HUES64 (cell line): ENCODE measurements at regions not wholly inside any gene's neighbourhood (a gene's known extent, or its start where the extent isn't known, plus 50 kb on each side); places are given as distances from the start of the nearest gene placed in this dataset.
"Not testable (repeated sequence)": the region's sequence is repeated elsewhere in the genome, so short reads cannot be mapped to it uniquely, and the experiment has no call there.

Experiments
- H3K27ac ChIP-seq: 2 replicates; pipeline ENCODE4 v1.7.0; 2013; ENCODE audit warnings: low read depth, low read length, inconsistent platforms
- H3K27me3 ChIP-seq: 2 replicates; pipeline ENCODE4 v1.6.1; 2013; ENCODE audit warnings: mild to moderate bottlenecking, low read length; ENCODE audit not compliant: insufficient read depth
- H3K36me3 ChIP-seq: 2 replicates; pipeline ENCODE4 v1.6.1; 2013; ENCODE audit warnings: mild to moderate bottlenecking, low read length; ENCODE audit not compliant: insufficient read depth
- H3K4me1 ChIP-seq: 2 replicates; pipeline ENCODE4 v1.6.1; 2013; ENCODE audit warnings: mild to moderate bottlenecking, low read length, moderate library complexity; ENCODE audit not compliant: insufficient read depth
- H3K4me3 ChIP-seq: 2 replicates; pipeline ENCODE4 v1.5.1; 2013; ENCODE audit warnings: mild to moderate bottlenecking, low read length, moderate library complexity
- H3K9ac ChIP-seq: 2 replicates; pipeline ENCODE4 v1.6.1; 2013; ENCODE audit warnings: mild to moderate bottlenecking, low read depth, low read length
- H3K9me3 ChIP-seq: 2 replicates; pipeline ENCODE4 v1.6.1; 2013; ENCODE audit warnings: low read depth, low read length; ENCODE audit not compliant: insufficient read depth
- WGBS: fragments of 150-250, 120-280 bp; methylation state at CpG from one replicate; pipeline ENCODE4 v1.1.7; 2013; ENCODE audit warnings: missing lambda C conversion rate; 5-methylcytosine and 5-hydroxymethylcytosine counted together

GRCh38 chr13:109415057-109415456 is 371.3 kb downstream of the IRS2 start:
- Histone ChIP-seq H3K4me1 (peaks cover 9% of the 10 kb centered on the region), H3K4me3 (no peak overlapping the region), H3K27me3 (no peaks in the 10 kb centered on the region), H3K9me3 (no peaks in the 10 kb centered on the region), H3K27ac (no peak overlapping the region), H3K9ac (no peak overlapping the region), H3K36me3 (no peaks in the 10 kb centered on the region)
- WGBS: 96% methylated on average over 1 of the region's 4 CpGs

- Histone ChIP-seq H3K36me3 (no peaks in the 10 kb centered on the region), H3K9ac (peak overlapping the region; percentile 66; the same call in 1 of the 2 replicates), H3K9me3 (no peaks in the 10 kb centered on the region), H3K4me1 (peaks cover 9% of the 10 kb centered on the region), H3K27ac (no peak overlapping the region; the same call in 1 of the 2 replicates), H3K27me3 (no peaks in the 10 kb centered on the region), H3K4me3 (no peak overlapping the region)
- WGBS: 47% methylated on average over 14 of the region's 14 CpGs
Observed at GRCh38 chr13:109412283-109412901, 374.0 kb downstream of the IRS2 start.

- Histone ChIP-seq H3K27ac (no peak overlapping the region), H3K9ac (no peak overlapping the region), H3K4me1 (peaks cover 9% of the 10 kb centered on the region), H3K36me3 (no peaks in the 10 kb centered on the region), H3K4me3 (no peak overlapping the region), H3K27me3 (no peaks in the 10 kb centered on the region), H3K9me3 (no peaks in the 10 kb centered on the region)
- WGBS: 86% methylated on average over 11 of the region's 11 CpGs
Observed at GRCh38 chr13:109410868-109411267, 375.5 kb downstream of the IRS2 start.

GRCh38 chr13:109408591-109409382 is 377.6 kb downstream of the IRS2 start:
- WGBS: 94% methylated on average over 14 of the region's 14 CpGs
- no peak overlapping the region for H3K9ac ChIP-seq
- no peaks in the 10 kb centered on the region for H3K9me3 ChIP-seq
- no peaks in the 10 kb centered on the region for H3K27me3 ChIP-seq
- H3K27ac ChIP-seq: no peak overlapping the region
- no peak overlapping the region for H3K4me3 ChIP-seq
- H3K4me1 ChIP-seq: peaks cover 9% of the 10 kb centered on the region
- no peaks in the 10 kb centered on the region for H3K36me3 ChIP-seq

- WGBS: 79% methylated on average over 4 of the region's 4 CpGs
- no peaks in the 10 kb centered on the region for H3K27me3 ChIP-seq
- H3K27ac ChIP-seq: no peak overlapping the region
- H3K4me1 ChIP-seq: no peaks in the 10 kb centered on the region
- no peaks in the 10 kb centered on the region for H3K36me3 ChIP-seq
- H3K9ac ChIP-seq: no peak overlapping the region
- no peaks in the 10 kb centered on the region for H3K9me3 ChIP-seq
- no peak overlapping the region for H3K4me3 ChIP-seq
Observed at GRCh38 chr13:109406376-109406992, 379.9 kb downstream of the IRS2 start.

- no peaks in the 10 kb centered on the region for H3K27me3 ChIP-seq
- 94% methylated on average over 7 of the region's 7 CpGs for WGBS
- no peak overlapping the region for H3K9ac ChIP-seq
- no peak overlapping the region for H3K4me3 ChIP-seq
- H3K27ac ChIP-seq: no peak overlapping the region
- no peaks in the 10 kb centered on the region for H3K36me3 ChIP-seq
- no peaks in the 10 kb centered on the region for H3K4me1 ChIP-seq
- no peaks in the 10 kb centered on the region for H3K9me3 ChIP-seq
Observed at GRCh38 chr13:109403012-109403421, 383.4 kb downstream of the IRS2 start.

- Histone ChIP-seq H3K9me3 (no peaks in the 10 kb centered on the region), H3K4me3 (no peak overlapping the region)
- WGBS: 81% methylated on average over 6 of the region's 6 CpGs
Observed at GRCh38 chr13:109401891-109402290, 384.5 kb downstream of the IRS2 start.

GRCh38 chr13:109401307-109401706 is 385.1 kb downstream of the IRS2 start:
- no peaks in the 10 kb centered on the region for H3K4me1 ChIP-seq
- H3K9me3 ChIP-seq: no peaks in the 10 kb centered on the region
- no peak overlapping the region for H3K4me3 ChIP-seq
- no peak overlapping the region for H3K9ac ChIP-seq
- no peaks in the 10 kb centered on the region for H3K27me3 ChIP-seq
- H3K36me3 ChIP-seq: no peaks in the 10 kb centered on the region
- no peak overlapping the region for H3K27ac ChIP-seq
- WGBS: 89% methylated on average over 9 of the region's 9 CpGs

More at GRCh38 chr13:109401891-109402290, 384.5 kb downstream of the IRS2 start:
- no peak overlapping the region for H3K9ac ChIP-seq
- H3K27me3 ChIP-seq: no peaks in the 10 kb centered on the region
- H3K36me3 ChIP-seq: no peaks in the 10 kb centered on the region
- no peaks in the 10 kb centered on the region for H3K4me1 ChIP-seq
- H3K27ac ChIP-seq: no peak overlapping the region

- no peak overlapping the region for H3K27ac ChIP-seq
- no peaks in the 10 kb centered on the region for H3K27me3 ChIP-seq
- WGBS: 96% methylated on average over 10 of the region's 11 CpGs
- no peak overlapping the region for H3K4me3 ChIP-seq
- H3K4me1 ChIP-seq: no peaks in the 10 kb centered on the region
- no peak overlapping the region for H3K9ac ChIP-seq
- no peaks in the 10 kb centered on the region for H3K9me3 ChIP-seq
- no peaks in the 10 kb centered on the region for H3K36me3 ChIP-seq
Observed at GRCh38 chr13:109400624-109401257, 385.6 kb downstream of the IRS2 start.

GRCh38 chr13:109400209-109400608 is 386.2 kb downstream of the IRS2 start:
- no peaks in the 10 kb centered on the region for H3K27me3 ChIP-seq
- H3K36me3 ChIP-seq: no peaks in the 10 kb centered on the region
- H3K4me1 ChIP-seq: no peaks in the 10 kb centered on the region
- H3K9ac ChIP-seq: no peak overlapping the region
- H3K9me3 ChIP-seq: no peaks in the 10 kb centered on the region
- WGBS: 89% methylated on average over 11 of the region's 11 CpGs
- no peak overlapping the region for H3K27ac ChIP-seq
- no peak overlapping the region for H3K4me3 ChIP-seq

- WGBS: 95% methylated on average over 5 of the region's 5 CpGs
- H3K27ac ChIP-seq, H3K27me3 ChIP-seq, H3K4me3 ChIP-seq, H3K9ac ChIP-seq, H3K9me3 ChIP-seq, H3K4me1 ChIP-seq, H3K36me3 ChIP-seq: not testable (repeated sequence)
Observed at GRCh38 chr13:109398071-109398470, 388.3 kb downstream of the IRS2 start.
